Thyroid gland (tissue), 4 donors: ENCODE measurements at regions not wholly inside any gene's neighbourhood (a gene's known extent, or its start where the extent isn't known, plus 50 kb on each side); places are given as distances from the start of the nearest gene placed in this dataset.
"Not testable (repeated sequence)": the region's sequence is repeated elsewhere in the genome, so short reads cannot be mapped to it uniquely, and the experiment has no call there.

Experiments
- DNase-seq, 2 donors: peaks; one replicate each; pipeline ENCODE4 v3.0.0-alpha.2; 2019
- H3K27ac ChIP-seq, 3 donors: fragments of 200-600 bp; sonication (generic); 1 replicate in 2 of 3; 2 replicates in 1 of 3; pipeline ENCODE4 v1.5.1; 2016 to 2019; ENCODE audit warnings: mild to moderate bottlenecking in 1 of 3, moderate library complexity in 1 of 3
- H3K27me3 ChIP-seq: fragments of 200-600 bp; sonication (generic); one replicate; pipeline ENCODE4 v1.5.1; 2019
- H3K36me3 ChIP-seq, 2 donors: fragments of 200-600 bp; sonication (generic); one replicate each; pipeline ENCODE4 v1.5.1; 2016 to 2019
- H3K4me1 ChIP-seq, 2 donors: fragments of 200-600 bp; sonication (generic); one replicate each; pipeline ENCODE4 v1.5.1; 2017 to 2019
- H3K4me3 ChIP-seq, 3 donors: fragments of 200-600 bp; sonication (generic); replicated peaks in 1 of 3; 1 replicate in 2 of 3; 2 replicates in 1 of 3; pipeline ENCODE4 v1.5.1; 2016; ENCODE audit warnings: mild to moderate bottlenecking in 1 of 3
- H3K9me3 ChIP-seq: fragments of 200-600 bp; sonication (generic); one replicate; pipeline ENCODE4 v1.5.1; 2017
- CTCF ChIP-seq, 6 experiments: fragments of 200-600 bp in 3 of 6; fragments of 450-650 bp in 3 of 6; sonication (generic) in 3 of 6; IDR thresholded peaks; one replicate each; pipeline ENCODE4 v1.5.1; 2016 to 2019; ENCODE audit warnings: antibody characterized with exemption in 6 of 6, mild to moderate bottlenecking in 2 of 6, inconsistent platforms in 1 of 6, moderate library complexity in 1 of 6
- POLR2A ChIP-seq, 2 donors: fragments of 450-650 bp; IDR thresholded peaks; one replicate each; pipeline ENCODE4 v1.6.1; 2017; ENCODE audit warnings: antibody characterized with exemption in 2 of 2, mild to moderate bottlenecking in 2 of 2, moderate library complexity in 1 of 2
- WGBS, 2 donors: methylation state at CpG; one replicate each; pipeline ENCODE4 v1.1.5; 2017; 5-methylcytosine and 5-hydroxymethylcytosine counted together
- intact Hi-C: fragments of 100-400 bp; cut with DNase I; formaldehyde crosslinking; loops from one replicate; pipeline ENCODE4 v1.15.1; 2023

GRCh38 chr15:34656005-34656796 is 72.8 kb upstream of the GOLGA8B start:
- DNase-seq: no peak
- 88 to 91% methylated on average over 6 of the region's 6 CpGs for WGBS, 2 donors
- H3K27ac ChIP-seq: no peak overlapping the region
- H3K36me3 ChIP-seq: no peaks in the 10 kb centered on the region
- H3K27me3 ChIP-seq: no peaks in the 10 kb centered on the region
- H3K9me3 ChIP-seq: no peaks in the 10 kb centered on the region
- no peak overlapping the region for H3K4me3 ChIP-seq
- no peaks in the 10 kb centered on the region for H3K4me1 ChIP-seq
- no peak for TF ChIP-seq CTCF (IDR thresholded peaks at IDR 0.05)
- no peak for TF ChIP-seq POLR2A (IDR thresholded peaks at IDR 0.05)
- intact Hi-C loops: no loop called here

GRCh38 chr15:34655326-34655725 is 71.9 kb upstream of the GOLGA8B start:
- H3K4me1 ChIP-seq: no peaks in the 10 kb centered on the region
- H3K27me3 ChIP-seq: no peaks in the 10 kb centered on the region
- no peaks in the 10 kb centered on the region for H3K9me3 ChIP-seq
- no peaks in the 10 kb centered on the region for H3K36me3 ChIP-seq
- no peak overlapping the region for H3K27ac ChIP-seq
- DNase-seq: no peak
- no peak for TF ChIP-seq CTCF (IDR thresholded peaks at IDR 0.05)
- no peak for TF ChIP-seq POLR2A (IDR thresholded peaks at IDR 0.05)
- 95 to 96% methylated on average over 2 of the region's 2 CpGs for WGBS, 2 donors
- intact Hi-C loops: no loop called here
- H3K4me3 ChIP-seq: no peak overlapping the region

- H3K4me3 ChIP-seq: no peak overlapping the region
- DNase-seq: no peak
- no peaks in the 10 kb centered on the region for H3K27me3 ChIP-seq
- H3K27ac ChIP-seq: no peak overlapping the region
- intact Hi-C loops: no loop called here
- H3K9me3 ChIP-seq: no peaks in the 10 kb centered on the region
- 95 to 97% methylated on average over 6 of the region's 6 CpGs for WGBS, 2 donors
- H3K36me3 ChIP-seq: no peaks in the 10 kb centered on the region
- H3K4me1 ChIP-seq: no peaks in the 10 kb centered on the region
- no peak for TF ChIP-seq POLR2A (IDR thresholded peaks at IDR 0.05)
These were observed 71.2 kb upstream of the GOLGA8B start for GRCh38 chr15:34654625-34655024.

- Histone ChIP-seq H3K36me3 (no peaks in the 10 kb centered on the region), H3K4me1 (no peaks in the 10 kb centered on the region), H3K27ac (no peak overlapping the region), H3K9me3 (no peaks in the 10 kb centered on the region), H3K4me3 (no peak overlapping the region), H3K27me3 (no peaks in the 10 kb centered on the region)
- DNase-seq: no peak
- TF ChIP-seq POLR2A (IDR thresholded peaks at IDR 0.05) (no peak), CTCF (IDR thresholded peaks at IDR 0.05) (no peak)
- WGBS, 2 donors: 55 to 57% methylated on average over 3 of the region's 3 CpGs
- intact Hi-C loops: no loop called here
These were observed 70.5 kb upstream of the GOLGA8B start for GRCh38 chr15:34653992-34654391.

- WGBS, 2 donors: 93 to 95% methylated on average over 3 of the region's 3 CpGs
These were observed 69.9 kb upstream of the GOLGA8B start for GRCh38 chr15:34653326-34653725.

GRCh38 chr15:34652726-34653033 is 69.2 kb upstream of the GOLGA8B start:
- Histone ChIP-seq H3K9me3 (no peaks in the 10 kb centered on the region), H3K36me3 (no peaks in the 10 kb centered on the region), H3K4me1 (no peaks in the 10 kb centered on the region), H3K27ac (no peak overlapping the region), H3K27me3 (no peaks in the 10 kb centered on the region), H3K4me3 (no peak overlapping the region)
- DNase-seq: no peak
- TF ChIP-seq CTCF (IDR thresholded peaks at IDR 0.05): no peak
- no peak for TF ChIP-seq POLR2A (IDR thresholded peaks at IDR 0.05)
- intact Hi-C loops: no loop called here

More at GRCh38 chr15:34653326-34653725, 69.9 kb upstream of the GOLGA8B start:
- H3K36me3 ChIP-seq, intact Hi-C loops, H3K4me3 ChIP-seq, H3K27me3 ChIP-seq, H3K4me1 ChIP-seq, H3K9me3 ChIP-seq, DNase-seq, H3K27ac ChIP-seq: not testable (repeated sequence)
